ENCODE measurements at regions not wholly inside any gene's neighbourhood (a gene's known extent, or its start where the extent isn't known, plus 50 kb on each side); places are given as distances from the start of the nearest gene placed in this dataset.

DNA sequence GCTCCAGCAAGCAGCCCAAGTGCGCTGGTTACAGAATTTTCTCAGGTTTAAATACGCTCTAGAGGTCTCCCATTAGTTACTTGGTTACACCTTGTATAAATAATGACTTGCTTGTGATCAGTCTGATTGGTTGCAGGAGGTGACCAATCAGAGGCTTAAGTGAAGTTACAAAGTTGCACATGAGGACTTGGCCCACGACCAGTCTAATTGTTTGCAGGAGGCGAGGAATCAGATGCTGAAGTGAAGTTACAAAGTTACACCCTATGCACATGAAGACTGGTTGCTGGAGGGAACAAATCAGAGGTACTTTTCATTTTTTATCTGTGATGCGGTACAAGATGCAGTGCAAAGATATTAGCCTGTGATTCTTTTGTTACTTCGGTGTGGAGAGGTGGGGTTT, 80.7 kb downstream of the UBE2NL start:
- TF ChIP-seq, protein P1, sequence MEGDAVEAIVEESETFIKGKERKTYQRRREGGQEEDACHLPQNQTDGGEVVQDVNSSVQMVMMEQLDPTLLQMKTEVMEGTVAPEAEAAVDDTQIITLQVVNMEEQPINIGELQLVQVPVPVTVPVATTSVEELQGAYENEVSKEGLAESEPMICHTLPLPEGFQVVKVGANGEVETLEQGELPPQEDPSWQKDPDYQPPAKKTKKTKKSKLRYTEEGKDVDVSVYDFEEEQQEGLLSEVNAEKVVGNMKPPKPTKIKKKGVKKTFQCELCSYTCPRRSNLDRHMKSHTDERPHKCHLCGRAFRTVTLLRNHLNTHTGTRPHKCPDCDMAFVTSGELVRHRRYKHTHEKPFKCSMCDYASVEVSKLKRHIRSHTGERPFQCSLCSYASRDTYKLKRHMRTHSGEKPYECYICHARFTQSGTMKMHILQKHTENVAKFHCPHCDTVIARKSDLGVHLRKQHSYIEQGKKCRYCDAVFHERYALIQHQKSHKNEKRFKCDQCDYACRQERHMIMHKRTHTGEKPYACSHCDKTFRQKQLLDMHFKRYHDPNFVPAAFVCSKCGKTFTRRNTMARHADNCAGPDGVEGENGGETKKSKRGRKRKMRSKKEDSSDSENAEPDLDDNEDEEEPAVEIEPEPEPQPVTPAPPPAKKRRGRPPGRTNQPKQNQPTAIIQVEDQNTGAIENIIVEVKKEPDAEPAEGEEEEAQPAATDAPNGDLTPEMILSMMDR (IDR thresholded peaks at IDR 0.05) = no peak
- TF ChIP-seq EZH2phosphoT487 (IDR thresholded peaks at IDR 0.05) = no peak
